ENCODE measurements at regions not wholly inside any gene's neighbourhood (a gene's known extent, or its start where the extent isn't known, plus 50 kb on each side); places are given as distances from the start of the nearest gene placed in this dataset.
"Not testable (repeated sequence)": the region's sequence is repeated elsewhere in the genome, so short reads cannot be mapped to it uniquely, and the experiment has no call there.

DNA sequence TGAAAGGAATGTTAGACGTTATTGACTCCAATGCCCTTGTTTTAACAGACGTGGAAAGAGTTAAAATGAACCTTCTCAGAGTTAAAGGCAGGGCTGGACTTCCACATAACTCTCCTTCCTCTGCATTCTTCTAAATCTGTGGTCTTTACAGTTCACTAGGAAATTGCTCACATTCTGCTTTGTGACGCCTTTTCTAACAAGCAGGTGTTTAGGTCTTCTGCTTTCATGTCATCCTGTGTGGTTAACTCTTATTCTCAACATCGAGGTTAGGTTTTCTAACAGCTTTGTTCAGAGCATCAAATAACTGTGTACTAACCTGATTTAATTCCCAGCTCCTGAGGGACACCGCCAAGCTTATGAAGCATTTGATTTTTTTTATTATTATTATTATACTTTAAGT, 81.3 kb upstream of the NT5E start:
- Histone ChIP-seq H3K27me3 (ENCODE audit: insufficient read depth, insufficient read length) (no peaks in the 10 kb centered on the region), H3K4me1 (ENCODE audit: insufficient read depth, insufficient read length) (no peaks in the 10 kb centered on the region), H3K9ac (ENCODE audit: insufficient read length, low read depth) (no peak overlapping the region), H3K36me3 (ENCODE audit: insufficient read depth, insufficient read length, low read length) (no peaks in the 10 kb centered on the region), H3K4me3 (ENCODE audit: insufficient read length, low read depth) (no peak overlapping the region), H3K9me3 (ENCODE audit: insufficient read depth, low read length) (no peaks in the 10 kb centered on the region)
- DNase-seq (ENCODE audit: low read depth, low spot score) = no peak
- no peak for TF ChIP-seq ZNF274 (IDR thresholded peaks at IDR 0.05; ENCODE audit: low read depth, low read length)
- TF ChIP-seq YY1 (IDR thresholded peaks at IDR 0.05; ENCODE audit: insufficient read depth, insufficient read length) = no peak
- TF ChIP-seq SUZ12 (IDR thresholded peaks at IDR 0.05; ENCODE audit: extremely low read depth, insufficient read depth, insufficient read length) = no peak

DNA sequence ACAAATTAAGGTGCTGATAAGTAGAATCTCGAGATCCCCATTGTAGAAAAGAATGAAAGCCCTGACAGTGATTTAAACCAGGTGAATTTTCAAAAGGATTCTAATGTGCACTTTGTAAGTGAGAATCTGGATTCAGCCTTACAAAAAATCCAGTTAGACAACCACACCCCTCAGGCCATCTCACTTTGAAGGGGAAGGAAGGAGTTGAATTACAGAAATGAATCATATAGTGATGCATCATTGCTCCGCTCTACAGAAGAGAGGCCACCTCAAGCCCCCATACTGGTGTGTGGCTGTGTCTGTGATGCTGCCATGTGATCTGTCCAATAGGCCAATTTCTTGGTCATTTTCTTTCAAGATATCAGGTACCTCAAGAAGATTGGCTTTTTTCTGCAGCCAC, 85.5 kb upstream of the NT5E start:
- Histone ChIP-seq H3K9me3 (ENCODE audit: insufficient read depth, low read length) (no peaks in the 10 kb centered on the region), H3K27me3 (ENCODE audit: insufficient read depth, insufficient read length) (no peaks in the 10 kb centered on the region), H3K4me1 (ENCODE audit: insufficient read depth, insufficient read length) (no peaks in the 10 kb centered on the region), H3K4me3 (ENCODE audit: insufficient read length, low read depth) (no peak overlapping the region), H3K36me3 (ENCODE audit: insufficient read depth, insufficient read length, low read length) (no peaks in the 10 kb centered on the region), H3K9ac (ENCODE audit: insufficient read length, low read depth) (no peak overlapping the region)
- TF ChIP-seq SUZ12 (IDR thresholded peaks at IDR 0.05; ENCODE audit: extremely low read depth, insufficient read depth, insufficient read length) (no peak), YY1 (IDR thresholded peaks at IDR 0.05; ENCODE audit: insufficient read depth, insufficient read length) (no peak), ZNF274 (IDR thresholded peaks at IDR 0.05; ENCODE audit: low read depth, low read length) (no peak)
- no peak for DNase-seq (ENCODE audit: low read depth, low spot score)

DNA sequence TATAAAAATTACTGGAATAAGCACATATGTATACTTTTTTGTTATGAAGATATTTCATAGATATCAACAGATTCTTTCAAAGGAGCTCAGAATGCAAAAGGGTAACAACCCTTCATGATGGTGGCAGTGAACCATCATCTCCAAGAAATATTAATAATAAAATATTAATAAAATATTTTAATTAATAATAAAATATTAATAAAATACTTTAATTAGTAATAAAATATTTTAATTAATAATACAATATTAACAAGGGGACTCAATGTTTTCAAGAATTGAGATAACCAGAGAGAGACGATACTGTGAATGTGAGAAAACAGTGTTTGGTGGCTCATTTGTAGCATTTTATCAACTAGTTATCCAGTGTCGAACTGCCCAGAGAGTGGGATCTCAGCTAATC, 86.0 kb upstream of the NT5E start:
- Histone ChIP-seq H3K9me3 (ENCODE audit: insufficient read depth, low read length) (no peaks in the 10 kb centered on the region), H3K4me1 (ENCODE audit: insufficient read depth, insufficient read length) (no peaks in the 10 kb centered on the region), H3K4me3 (ENCODE audit: insufficient read length, low read depth) (no peak overlapping the region), H3K9ac (ENCODE audit: insufficient read length, low read depth) (no peak overlapping the region), H3K27me3 (ENCODE audit: insufficient read depth, insufficient read length) (no peaks in the 10 kb centered on the region), H3K36me3 (ENCODE audit: insufficient read depth, insufficient read length, low read length) (no peaks in the 10 kb centered on the region)
- TF ChIP-seq YY1 (IDR thresholded peaks at IDR 0.05; ENCODE audit: insufficient read depth, insufficient read length) (no peak), SUZ12 (IDR thresholded peaks at IDR 0.05; ENCODE audit: extremely low read depth, insufficient read depth, insufficient read length) (no peak), ZNF274 (IDR thresholded peaks at IDR 0.05; ENCODE audit: low read depth, low read length) (no peak)
- DNase-seq (ENCODE audit: low read depth, low spot score) = no peak

GRCh38 chr6:85362652-85363310, 87.1 kb upstream of the NT5E start:
- H3K9ac ChIP-seq (ENCODE audit: insufficient read length, low read depth) = no peak overlapping the region
- no peak for DNase-seq (ENCODE audit: low read depth, low spot score)
- no peaks in the 10 kb centered on the region for H3K36me3 ChIP-seq (ENCODE audit: insufficient read depth, insufficient read length, low read length)
- no peak overlapping the region for H3K4me3 ChIP-seq (ENCODE audit: insufficient read length, low read depth)
- H3K4me1 ChIP-seq (ENCODE audit: insufficient read depth, insufficient read length) = no peaks in the 10 kb centered on the region
- TF ChIP-seq SUZ12 (IDR thresholded peaks at IDR 0.05; ENCODE audit: extremely low read depth, insufficient read depth, insufficient read length) (no peak), YY1 (IDR thresholded peaks at IDR 0.05; ENCODE audit: insufficient read depth, insufficient read length) (no peak), ZNF274 (IDR thresholded peaks at IDR 0.05; ENCODE audit: low read depth, low read length) (no peak)
- no peaks in the 10 kb centered on the region for H3K27me3 ChIP-seq (ENCODE audit: insufficient read depth, insufficient read length)
- H3K9me3 ChIP-seq (ENCODE audit: insufficient read depth, low read length) = no peaks in the 10 kb centered on the region

GRCh38 chr6:85361643-85362014, 88.3 kb upstream of the NT5E start:
- no peak for TF ChIP-seq ZNF274 (IDR thresholded peaks at IDR 0.05; ENCODE audit: low read depth, low read length)
- TF ChIP-seq SUZ12 (IDR thresholded peaks at IDR 0.05; ENCODE audit: extremely low read depth, insufficient read depth, insufficient read length) = no peak
- TF ChIP-seq YY1 (IDR thresholded peaks at IDR 0.05; ENCODE audit: insufficient read depth, insufficient read length) = no peak
- no peak overlapping the region for H3K9ac ChIP-seq (ENCODE audit: insufficient read length, low read depth)
- H3K36me3 ChIP-seq (ENCODE audit: insufficient read depth, insufficient read length, low read length) = no peaks in the 10 kb centered on the region
- H3K4me3 ChIP-seq (ENCODE audit: insufficient read length, low read depth) = no peak overlapping the region
- no peaks in the 10 kb centered on the region for H3K27me3 ChIP-seq (ENCODE audit: insufficient read depth, insufficient read length)
- no peaks in the 10 kb centered on the region for H3K4me1 ChIP-seq (ENCODE audit: insufficient read depth, insufficient read length)
- no peak for DNase-seq (ENCODE audit: low read depth, low spot score)
- no peaks in the 10 kb centered on the region for H3K9me3 ChIP-seq (ENCODE audit: insufficient read depth, low read length)

- DNase-seq (ENCODE audit: low read depth, low spot score) = no peak
- Histone ChIP-seq H3K9me3 (ENCODE audit: insufficient read depth, low read length) (no peaks in the 10 kb centered on the region), H3K36me3 (ENCODE audit: insufficient read depth, insufficient read length, low read length) (no peaks in the 10 kb centered on the region), H3K27me3 (ENCODE audit: insufficient read depth, insufficient read length) (no peaks in the 10 kb centered on the region), H3K4me1 (ENCODE audit: insufficient read depth, insufficient read length) (no peaks in the 10 kb centered on the region), H3K4me3 (ENCODE audit: insufficient read length, low read depth) (no peak overlapping the region), H3K9ac (ENCODE audit: insufficient read length, low read depth) (no peak overlapping the region)
- TF ChIP-seq SUZ12 (IDR thresholded peaks at IDR 0.05; ENCODE audit: extremely low read depth, insufficient read depth, insufficient read length) (no peak), ZNF274 (IDR thresholded peaks at IDR 0.05; ENCODE audit: low read depth, low read length) (no peak), YY1 (IDR thresholded peaks at IDR 0.05; ENCODE audit: insufficient read depth, insufficient read length) (no peak)
These were observed 88.9 kb upstream of the NT5E start for GRCh38 chr6:85360794-85361642.

- no peaks in the 10 kb centered on the region for H3K27me3 ChIP-seq (ENCODE audit: insufficient read depth, insufficient read length)
- H3K9me3 ChIP-seq (ENCODE audit: insufficient read depth, low read length) = no peaks in the 10 kb centered on the region
- H3K4me3 ChIP-seq (ENCODE audit: insufficient read length, low read depth) = no peak overlapping the region
- H3K36me3 ChIP-seq (ENCODE audit: insufficient read depth, insufficient read length, low read length) = no peaks in the 10 kb centered on the region
- H3K4me1 ChIP-seq (ENCODE audit: insufficient read depth, insufficient read length) = no peaks in the 10 kb centered on the region
- TF ChIP-seq YY1 (IDR thresholded peaks at IDR 0.05; ENCODE audit: insufficient read depth, insufficient read length) = no peak
- no peak for TF ChIP-seq ZNF274 (IDR thresholded peaks at IDR 0.05; ENCODE audit: low read depth, low read length)
- no peak for TF ChIP-seq SUZ12 (IDR thresholded peaks at IDR 0.05; ENCODE audit: extremely low read depth, insufficient read depth, insufficient read length)
- no peak overlapping the region for H3K9ac ChIP-seq (ENCODE audit: insufficient read length, low read depth)
- no peak for DNase-seq (ENCODE audit: low read depth, low spot score)
These were observed 92.2 kb upstream of the NT5E start for GRCh38 chr6:85357651-85358050.

- DNase-seq (ENCODE audit: low read depth, low spot score); H3K36me3 ChIP-seq (ENCODE audit: insufficient read depth, insufficient read length, low read length); H3K4me3 ChIP-seq (ENCODE audit: insufficient read length, low read depth); H3K9ac ChIP-seq (ENCODE audit: insufficient read length, low read depth); H3K9me3 ChIP-seq (ENCODE audit: insufficient read depth, low read length); H3K27me3 ChIP-seq (ENCODE audit: insufficient read depth, insufficient read length); H3K4me1 ChIP-seq (ENCODE audit: insufficient read depth, insufficient read length): not testable (repeated sequence)
These were observed 93.1 kb upstream of the NT5E start for GRCh38 chr6:85356743-85357142.
